Upper lobe of right lung (tissue), 1 donor: ENCODE measurements at regions not wholly inside any gene's neighbourhood (a gene's known extent, or its start where the extent isn't known, plus 50 kb on each side); places are given as distances from the start of the nearest gene placed in this dataset.

ENCODE experiments used
- ATAC-seq: fragments of 200-7000 bp; cut with Tn5 transposase; one replicate; pipeline ENCODE4 v1.9.1; 2020; ENCODE audit warnings: mild to moderate bottlenecking, moderate library complexity
- DNase-seq: peaks from one replicate; pipeline ENCODE4 v3.0.0-alpha.2; 2020
- H3K27ac ChIP-seq: fragments of 200-600 bp; one replicate; pipeline ENCODE4 v1.8.0; 2022
- H3K27me3 ChIP-seq: fragments of 200-600 bp; one replicate; pipeline ENCODE4 v1.8.0; 2022; ENCODE audit warnings: mild to moderate bottlenecking
- H3K36me3 ChIP-seq: fragments of 200-600 bp; one replicate; pipeline ENCODE4 v1.8.0; 2022
- H3K4me1 ChIP-seq: fragments of 200-600 bp; one replicate; pipeline ENCODE4 v1.8.0; 2022
- H3K4me3 ChIP-seq: fragments of 200-600 bp; one replicate; pipeline ENCODE4 v1.8.0; 2022; ENCODE audit warnings: mild to moderate bottlenecking
- H3K9me3 ChIP-seq: fragments of 200-600 bp; one replicate; pipeline ENCODE4 v1.8.0; 2022
- intact Hi-C: fragments of 100-400 bp; cut with DNase I; formaldehyde crosslinking; loops from one replicate; pipeline ENCODE4 v1.11.0; 2022
- TF ChIP-seq, protein P1 (sequence below): fragments of 200-600 bp; IDR thresholded peaks from one replicate; pipeline ENCODE4 v1.8.0; 2022; ENCODE audit warnings: antibody characterized with exemption
- donor health status: DM: no; HTN: yes; CAD: no; lungs with severe emphysema.

DNA sequence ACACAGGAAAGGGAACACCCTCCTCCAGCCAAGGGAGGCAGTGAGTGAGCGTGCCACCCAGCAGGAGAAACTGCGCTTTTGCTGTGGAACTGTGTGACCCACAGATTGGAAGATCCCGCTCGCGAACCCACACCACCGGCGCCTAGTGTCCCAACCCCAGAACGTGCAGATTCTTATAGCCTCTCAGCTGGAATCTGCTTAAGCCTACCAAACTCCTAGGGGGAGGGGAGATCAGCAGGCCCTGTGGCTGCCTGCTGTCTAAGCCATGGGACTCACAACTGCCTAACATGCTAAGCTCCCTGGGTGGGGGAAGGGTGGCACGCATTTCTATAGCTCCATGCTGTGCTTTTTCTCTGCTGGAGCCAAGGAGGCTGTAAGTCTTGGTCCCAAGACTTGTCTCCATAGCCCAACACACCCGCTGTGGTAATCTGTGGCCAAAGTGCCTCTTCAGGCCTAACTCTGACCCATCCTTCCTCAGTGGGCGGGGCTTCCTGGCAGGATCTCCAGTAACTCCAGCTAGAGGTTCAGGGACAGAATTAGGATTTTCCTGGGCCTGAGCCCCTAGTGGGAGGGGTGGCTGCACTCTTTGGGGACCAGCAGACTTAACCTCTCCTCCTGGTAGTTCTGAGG lies 485.0 kb downstream of the TAF11L14 start:
- ATAC-seq (no peak), DNase-seq (no peak)
- Histone ChIP-seq H3K36me3 (no peaks in the 10 kb centered on the region), H3K27me3 (no peaks in the 10 kb centered on the region), H3K9me3 (no peaks in the 10 kb centered on the region), H3K4me3 (no peak overlapping the region), H3K4me1 (no peaks in the 10 kb centered on the region), H3K27ac (no peak overlapping the region)
- TF ChIP-seq, protein P1, sequence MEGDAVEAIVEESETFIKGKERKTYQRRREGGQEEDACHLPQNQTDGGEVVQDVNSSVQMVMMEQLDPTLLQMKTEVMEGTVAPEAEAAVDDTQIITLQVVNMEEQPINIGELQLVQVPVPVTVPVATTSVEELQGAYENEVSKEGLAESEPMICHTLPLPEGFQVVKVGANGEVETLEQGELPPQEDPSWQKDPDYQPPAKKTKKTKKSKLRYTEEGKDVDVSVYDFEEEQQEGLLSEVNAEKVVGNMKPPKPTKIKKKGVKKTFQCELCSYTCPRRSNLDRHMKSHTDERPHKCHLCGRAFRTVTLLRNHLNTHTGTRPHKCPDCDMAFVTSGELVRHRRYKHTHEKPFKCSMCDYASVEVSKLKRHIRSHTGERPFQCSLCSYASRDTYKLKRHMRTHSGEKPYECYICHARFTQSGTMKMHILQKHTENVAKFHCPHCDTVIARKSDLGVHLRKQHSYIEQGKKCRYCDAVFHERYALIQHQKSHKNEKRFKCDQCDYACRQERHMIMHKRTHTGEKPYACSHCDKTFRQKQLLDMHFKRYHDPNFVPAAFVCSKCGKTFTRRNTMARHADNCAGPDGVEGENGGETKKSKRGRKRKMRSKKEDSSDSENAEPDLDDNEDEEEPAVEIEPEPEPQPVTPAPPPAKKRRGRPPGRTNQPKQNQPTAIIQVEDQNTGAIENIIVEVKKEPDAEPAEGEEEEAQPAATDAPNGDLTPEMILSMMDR, result no peak
- intact Hi-C loops, result no loop called here

DNA sequence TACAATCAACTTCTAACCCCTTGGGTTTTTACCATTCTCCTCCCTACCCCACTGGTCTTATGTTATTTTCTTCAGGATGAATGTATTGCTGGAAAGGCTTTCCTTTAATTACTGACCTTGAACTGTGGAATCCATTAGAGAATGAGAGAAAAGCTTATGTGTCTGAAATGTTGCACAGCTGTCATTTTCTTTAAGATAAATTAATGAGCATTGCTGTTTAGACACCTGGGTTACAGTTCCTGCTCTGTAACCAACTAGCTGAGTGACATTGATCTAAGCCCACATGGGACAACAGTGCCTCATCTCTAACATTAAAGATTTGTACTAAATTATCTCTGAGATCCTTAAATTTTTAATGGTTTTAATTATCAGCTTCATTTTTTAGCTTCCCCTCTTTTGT lies 507.0 kb downstream of the TAF11L14 start:
- TF ChIP-seq, protein P1, result no peak
- H3K36me3 ChIP-seq, result no peaks in the 10 kb centered on the region
- intact Hi-C loops, result no loop called here
- H3K27ac ChIP-seq, result no peak overlapping the region
- no peaks in the 10 kb centered on the region for H3K27me3 ChIP-seq
- no peak overlapping the region for H3K4me3 ChIP-seq
- no peak for ATAC-seq
- H3K4me1 ChIP-seq, result no peaks in the 10 kb centered on the region
- no peak for DNase-seq
- H3K9me3 ChIP-seq, result no peaks in the 10 kb centered on the region

DNA sequence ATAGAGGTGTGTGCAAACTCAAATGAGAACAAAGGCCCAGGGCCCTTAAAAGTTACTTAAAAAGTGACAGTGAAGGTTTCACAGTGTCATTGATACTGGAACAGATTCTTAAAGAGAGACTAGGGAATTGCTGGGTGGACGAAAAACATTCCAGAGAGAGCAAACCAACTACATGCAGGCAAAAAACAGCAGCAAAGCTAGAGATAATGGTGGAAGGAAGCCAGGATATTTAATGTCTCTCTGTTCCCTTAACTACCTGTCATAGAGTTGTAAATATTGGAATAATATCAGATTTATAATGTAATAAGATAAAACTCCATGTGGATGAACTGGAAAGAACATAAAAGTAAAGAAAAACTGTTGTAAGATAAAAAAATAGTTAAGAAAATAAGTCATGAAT lies 508.6 kb downstream of the TAF11L14 start:
- intact Hi-C loops, result no loop called here

DNA sequence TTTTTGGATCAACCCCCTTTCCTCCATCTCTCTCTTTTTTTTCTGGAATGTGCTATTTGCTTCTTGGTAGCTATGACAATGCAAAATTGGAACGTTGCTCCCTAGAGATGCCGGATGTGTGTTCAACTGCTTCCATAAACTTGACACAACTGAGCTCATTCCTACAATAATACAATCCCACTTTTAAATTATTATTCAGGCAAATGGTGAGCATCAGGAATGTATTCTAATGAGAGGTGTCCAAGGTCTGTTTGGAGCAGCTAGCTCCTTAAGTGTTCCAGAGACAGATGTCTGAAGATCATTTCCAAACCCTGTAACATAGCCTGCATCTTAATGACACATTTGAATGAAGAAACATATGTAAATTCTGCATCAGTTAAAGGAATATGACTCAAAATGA lies 518.4 kb downstream of the TAF11L14 start:
- Histone ChIP-seq H3K4me1 (no peaks in the 10 kb centered on the region), H3K9me3 (no peaks in the 10 kb centered on the region), H3K36me3 (no peaks in the 10 kb centered on the region), H3K4me3 (no peak overlapping the region), H3K27me3 (no peaks in the 10 kb centered on the region), H3K27ac (no peak overlapping the region)
- TF ChIP-seq, protein P1, result no peak
- no peak for ATAC-seq
- no peak for DNase-seq
- intact Hi-C loops, result no loop called here

More for the DNA sequence above, 508.6 kb downstream of the TAF11L14 start:
- no peaks in the 10 kb centered on the region for H3K9me3 ChIP-seq
- no peaks in the 10 kb centered on the region for H3K36me3 ChIP-seq
- no peak for ATAC-seq
- no peak for DNase-seq
- no peak overlapping the region for H3K4me3 ChIP-seq
- no peak overlapping the region for H3K27ac ChIP-seq
- TF ChIP-seq, protein P1, result no peak
- H3K4me1 ChIP-seq, result no peaks in the 10 kb centered on the region
- H3K27me3 ChIP-seq, result no peaks in the 10 kb centered on the region

DNA sequence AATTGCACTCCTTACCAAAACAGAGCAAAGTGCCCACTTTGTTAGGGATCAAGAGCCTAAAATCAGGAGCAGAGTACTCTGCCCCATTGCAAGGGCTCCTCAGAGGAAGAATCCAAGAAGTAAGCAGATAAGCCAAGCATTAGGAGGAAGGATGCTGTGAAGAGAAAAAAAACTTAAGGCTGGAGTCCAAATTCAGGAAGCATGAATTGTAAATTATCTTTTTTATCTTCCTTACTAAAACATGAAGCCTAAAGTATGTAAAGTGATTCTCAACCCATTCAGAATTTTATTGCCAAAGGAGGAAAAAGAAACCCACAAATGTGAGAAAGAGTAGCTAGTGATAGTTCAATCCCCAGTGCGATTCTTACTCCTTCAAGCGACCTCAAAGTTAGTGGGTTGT lies 523.9 kb downstream of the TAF11L14 start:
- no peak for ATAC-seq
- Histone ChIP-seq H3K27ac (no peak overlapping the region), H3K4me1 (no peaks in the 10 kb centered on the region), H3K36me3 (no peaks in the 10 kb centered on the region), H3K27me3 (no peaks in the 10 kb centered on the region), H3K9me3 (no peaks in the 10 kb centered on the region), H3K4me3 (no peak overlapping the region)
- DNase-seq, result no peak
- intact Hi-C loops, result no loop called here
- TF ChIP-seq, protein P1, result no peak

DNA sequence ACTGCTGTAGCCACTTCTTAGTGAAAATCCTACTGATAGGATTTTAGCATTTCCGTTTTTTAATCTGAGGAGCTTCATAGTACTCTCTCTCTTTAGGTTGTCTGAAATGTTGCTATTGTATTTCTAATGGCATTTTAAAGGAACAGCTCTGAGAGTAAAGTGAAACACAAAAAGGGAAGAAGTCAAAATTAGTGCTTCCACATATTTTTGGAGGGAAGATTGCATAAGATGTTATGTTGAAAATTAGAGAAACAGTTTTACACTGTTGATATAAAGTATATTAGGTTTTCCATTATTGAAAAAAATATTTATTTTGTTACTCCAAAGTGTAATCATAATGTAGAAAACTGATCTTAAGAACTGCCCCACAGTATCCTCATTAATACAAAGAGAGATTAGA lies 525.1 kb downstream of the TAF11L14 start:
- H3K9me3 ChIP-seq, result no peaks in the 10 kb centered on the region
- intact Hi-C loops, result no loop called here
- TF ChIP-seq, protein P1, result no peak
- no peak overlapping the region for H3K27ac ChIP-seq
- no peak for ATAC-seq
- H3K4me1 ChIP-seq, result no peaks in the 10 kb centered on the region
- H3K27me3 ChIP-seq, result no peaks in the 10 kb centered on the region
- no peak for DNase-seq
- H3K4me3 ChIP-seq, result no peak overlapping the region
- no peaks in the 10 kb centered on the region for H3K36me3 ChIP-seq
